ENCODE measurements at regions not wholly inside any gene's neighbourhood (a gene's known extent, or its start where the extent isn't known, plus 50 kb on each side); places are given as distances from the start of the nearest gene placed in this dataset.
"Not testable (repeated sequence)": the region's sequence is repeated elsewhere in the genome, so short reads cannot be mapped to it uniquely, and the experiment has no call there.

DNA sequence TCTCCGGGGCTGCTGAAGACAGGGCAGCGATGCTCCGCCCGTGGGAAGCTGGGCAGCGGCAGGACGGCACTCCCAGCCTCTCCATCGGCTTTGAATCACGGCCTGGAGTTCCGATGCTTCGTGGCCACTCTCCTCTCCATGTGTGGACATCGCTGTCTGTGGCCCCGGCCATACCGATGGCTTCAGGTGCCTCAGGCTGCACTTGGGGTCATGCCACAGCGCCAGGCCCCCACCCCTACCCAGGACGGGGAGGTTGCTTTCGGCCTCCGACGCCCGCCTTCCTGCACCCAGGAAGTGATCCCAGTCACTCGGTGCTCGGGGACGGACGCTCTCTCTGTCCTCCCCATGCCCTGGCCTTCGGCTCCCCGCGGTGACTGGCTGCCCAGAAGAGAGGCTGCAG lies 180.7 kb downstream of the BANP start:
- Histone ChIP-seq H3K4me3 (ENCODE audit: low read depth, low read length) (no peak overlapping the region), H3K36me3 (ENCODE audit: control insufficient read depth, insufficient read depth, low read length) (no peaks in the 10 kb centered on the region), H3K4me1 (no peaks in the 10 kb centered on the region), H3K9ac (no peak overlapping the region), H3K27ac (no peak overlapping the region), H3K4me2 (ENCODE audit: low read length) (no peak overlapping the region), H3K9me3 (ENCODE audit: control insufficient read depth, low read length) (no peaks in the 10 kb centered on the region), H3K79me2 (no peaks in the 10 kb centered on the region), H3K27me3 (ENCODE audit: control insufficient read depth, insufficient read depth, low read length) (no peaks in the 10 kb centered on the region), H2AFZ (no peak overlapping the region)
- TF ChIP-seq, protein P1, sequence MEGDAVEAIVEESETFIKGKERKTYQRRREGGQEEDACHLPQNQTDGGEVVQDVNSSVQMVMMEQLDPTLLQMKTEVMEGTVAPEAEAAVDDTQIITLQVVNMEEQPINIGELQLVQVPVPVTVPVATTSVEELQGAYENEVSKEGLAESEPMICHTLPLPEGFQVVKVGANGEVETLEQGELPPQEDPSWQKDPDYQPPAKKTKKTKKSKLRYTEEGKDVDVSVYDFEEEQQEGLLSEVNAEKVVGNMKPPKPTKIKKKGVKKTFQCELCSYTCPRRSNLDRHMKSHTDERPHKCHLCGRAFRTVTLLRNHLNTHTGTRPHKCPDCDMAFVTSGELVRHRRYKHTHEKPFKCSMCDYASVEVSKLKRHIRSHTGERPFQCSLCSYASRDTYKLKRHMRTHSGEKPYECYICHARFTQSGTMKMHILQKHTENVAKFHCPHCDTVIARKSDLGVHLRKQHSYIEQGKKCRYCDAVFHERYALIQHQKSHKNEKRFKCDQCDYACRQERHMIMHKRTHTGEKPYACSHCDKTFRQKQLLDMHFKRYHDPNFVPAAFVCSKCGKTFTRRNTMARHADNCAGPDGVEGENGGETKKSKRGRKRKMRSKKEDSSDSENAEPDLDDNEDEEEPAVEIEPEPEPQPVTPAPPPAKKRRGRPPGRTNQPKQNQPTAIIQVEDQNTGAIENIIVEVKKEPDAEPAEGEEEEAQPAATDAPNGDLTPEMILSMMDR (IDR thresholded peaks at IDR 0.05) = no peak

DNA sequence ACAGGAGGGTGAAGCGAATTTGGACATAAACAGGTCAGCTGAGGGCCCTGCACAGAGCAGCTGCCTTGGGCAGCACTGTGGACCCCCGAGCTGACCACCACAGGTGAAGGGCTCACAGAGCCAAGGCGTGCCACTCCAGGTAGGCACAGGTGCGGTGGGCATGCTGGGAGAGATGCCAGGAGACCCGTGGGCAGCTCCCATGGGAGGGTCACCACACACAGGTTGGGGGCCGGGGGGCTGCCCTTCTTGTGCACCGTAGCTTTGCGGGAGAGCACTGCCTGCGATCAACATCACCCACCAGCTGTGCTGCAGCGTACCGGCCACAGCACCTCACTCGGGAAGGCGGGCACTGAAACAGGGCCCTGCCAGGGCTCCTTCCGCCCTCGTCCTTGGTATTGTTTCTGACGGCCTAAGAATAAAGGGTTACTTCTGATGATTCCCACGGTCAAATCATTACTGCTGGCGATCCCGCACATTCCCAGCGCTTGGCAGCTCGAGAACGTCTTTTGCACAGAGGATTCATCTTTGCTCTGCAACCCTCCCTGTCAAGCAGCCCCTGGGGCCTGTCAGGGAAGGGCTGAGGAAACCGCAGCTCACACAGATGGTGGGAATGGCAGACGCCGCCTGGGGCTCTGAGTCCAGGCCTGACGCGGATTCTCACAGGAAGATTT lies 181.7 kb downstream of the BANP start:
- no peak overlapping the region for H2AFZ ChIP-seq
- no peaks in the 10 kb centered on the region for H3K79me2 ChIP-seq
- no peak overlapping the region for H3K4me2 ChIP-seq (ENCODE audit: low read length)
- no peaks in the 10 kb centered on the region for H3K4me1 ChIP-seq
- no peaks in the 10 kb centered on the region for H3K36me3 ChIP-seq (ENCODE audit: control insufficient read depth, insufficient read depth, low read length)
- no peak overlapping the region for H3K9ac ChIP-seq
- TF ChIP-seq, protein P1 (IDR thresholded peaks at IDR 0.05) = no peak
- no peak overlapping the region for H3K27ac ChIP-seq
- no peak overlapping the region for H3K4me3 ChIP-seq (ENCODE audit: low read depth, low read length)
- no peaks in the 10 kb centered on the region for H3K27me3 ChIP-seq (ENCODE audit: control insufficient read depth, insufficient read depth, low read length)
- no peaks in the 10 kb centered on the region for H3K9me3 ChIP-seq (ENCODE audit: control insufficient read depth, low read length)

DNA sequence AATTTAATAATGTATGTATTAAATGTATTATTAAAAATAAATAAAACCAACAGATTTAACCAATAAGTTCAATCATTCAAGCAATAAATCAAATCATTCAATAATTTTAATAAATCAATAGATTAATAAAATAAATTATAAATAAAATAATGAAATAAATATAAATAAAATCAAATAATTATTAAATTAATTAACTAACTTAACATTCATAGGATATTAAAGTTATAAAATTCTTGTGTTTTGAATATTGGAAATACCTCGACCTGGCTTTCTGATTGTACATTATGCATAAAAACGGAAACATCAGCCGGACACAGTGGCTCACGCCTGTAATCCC lies 182.2 kb downstream of the BANP start:
- Histone ChIP-seq H3K79me2 (no peaks in the 10 kb centered on the region), H3K4me3 (ENCODE audit: low read depth, low read length) (no peak overlapping the region), H3K27me3 (ENCODE audit: control insufficient read depth, insufficient read depth, low read length) (no peaks in the 10 kb centered on the region), H3K9me3 (ENCODE audit: control insufficient read depth, low read length) (no peaks in the 10 kb centered on the region), H3K9ac (no peak overlapping the region), H3K36me3 (ENCODE audit: control insufficient read depth, insufficient read depth, low read length) (no peaks in the 10 kb centered on the region), H2AFZ (no peak overlapping the region), H3K4me2 (ENCODE audit: low read length) (no peak overlapping the region), H3K4me1 (no peaks in the 10 kb centered on the region), H3K27ac (no peak overlapping the region)
- TF ChIP-seq, protein P1 (IDR thresholded peaks at IDR 0.05) = no peak

DNA sequence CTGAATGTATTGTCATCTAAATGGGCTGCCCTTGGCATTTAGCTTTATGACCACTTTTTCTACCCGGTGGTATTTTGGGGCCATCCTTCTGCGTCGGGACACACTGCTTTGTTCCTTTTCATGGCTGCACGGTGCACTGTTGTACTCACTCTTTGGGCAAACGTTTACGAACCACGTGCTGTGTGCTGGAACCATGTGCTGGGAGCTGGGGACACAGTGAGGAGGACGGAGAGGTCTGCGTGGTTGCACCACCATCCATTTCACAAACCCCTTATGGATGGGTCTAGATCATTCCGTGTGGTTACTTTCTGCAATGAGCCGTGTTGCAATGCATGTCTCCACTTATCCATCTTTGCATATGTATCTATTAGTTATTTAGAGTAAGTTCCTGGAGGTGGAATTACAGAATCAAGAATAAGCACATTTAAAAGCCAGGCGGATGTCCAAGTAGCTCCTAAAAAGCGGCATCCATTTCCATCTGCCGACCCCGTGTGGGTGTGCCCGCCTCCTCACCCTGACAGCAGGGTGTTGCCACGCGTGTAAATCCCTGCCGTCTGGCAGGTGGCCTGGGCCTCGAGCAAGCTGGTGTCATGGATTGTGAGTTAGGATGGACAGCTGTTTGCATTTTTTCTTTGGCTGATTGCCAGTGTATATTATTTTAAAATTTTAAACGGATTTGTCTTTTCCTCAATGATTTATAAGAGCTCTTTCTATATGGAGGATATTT lies 183.1 kb downstream of the BANP start:
- H3K79me2 ChIP-seq; H3K4me3 ChIP-seq (ENCODE audit: low read depth, low read length); H3K36me3 ChIP-seq (ENCODE audit: control insufficient read depth, insufficient read depth, low read length); H3K9ac ChIP-seq; H3K27ac ChIP-seq; H2AFZ ChIP-seq; H3K9me3 ChIP-seq (ENCODE audit: control insufficient read depth, low read length); H3K27me3 ChIP-seq (ENCODE audit: control insufficient read depth, insufficient read depth, low read length); H3K4me1 ChIP-seq; H3K4me2 ChIP-seq (ENCODE audit: low read length): not testable (repeated sequence)

DNA sequence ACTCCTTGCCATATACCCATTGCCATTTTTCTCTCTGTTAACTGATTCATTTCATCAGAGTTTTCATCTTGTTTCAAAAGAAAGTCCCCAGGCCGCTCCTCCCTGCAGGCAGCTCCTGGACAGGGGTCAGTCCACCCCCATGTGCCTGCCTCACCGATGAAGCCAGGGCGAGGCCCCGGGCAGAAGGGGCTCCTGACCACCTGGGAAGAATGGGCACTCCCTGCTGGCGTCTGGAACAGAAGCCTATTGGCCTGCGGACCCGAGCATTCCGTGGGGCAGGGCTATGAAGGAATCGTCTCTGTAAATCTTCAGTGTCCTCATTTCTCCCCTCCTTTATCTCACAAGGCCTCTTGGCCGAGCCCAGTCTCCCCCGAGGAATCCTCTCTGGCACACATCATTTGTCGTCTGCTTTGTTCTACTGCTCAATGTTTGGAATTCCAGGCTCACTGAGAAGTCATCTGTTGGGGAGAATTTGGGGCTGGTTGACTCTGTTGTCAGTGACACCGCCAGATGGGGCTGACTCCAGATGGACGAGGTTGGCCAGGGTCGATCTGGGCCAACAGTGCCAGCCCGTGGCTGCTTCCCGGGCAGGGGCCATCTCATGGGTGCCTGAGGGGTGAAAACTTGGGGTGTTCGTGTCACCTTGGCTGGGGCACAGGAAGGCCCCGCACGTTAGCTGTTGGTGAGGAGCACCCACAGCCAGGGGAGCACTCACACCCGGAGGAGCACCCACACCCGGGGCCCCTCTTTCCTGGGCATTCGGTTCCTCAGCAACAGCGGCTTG lies 183.9 kb downstream of the BANP start:
- H3K36me3 ChIP-seq (ENCODE audit: control insufficient read depth, insufficient read depth, low read length); H2AFZ ChIP-seq; H3K27ac ChIP-seq; H3K4me2 ChIP-seq (ENCODE audit: low read length); H3K4me1 ChIP-seq; H3K9me3 ChIP-seq (ENCODE audit: control insufficient read depth, low read length); H3K9ac ChIP-seq; H3K4me3 ChIP-seq (ENCODE audit: low read depth, low read length); H3K27me3 ChIP-seq (ENCODE audit: control insufficient read depth, insufficient read depth, low read length); H3K79me2 ChIP-seq: not testable (repeated sequence)

DNA sequence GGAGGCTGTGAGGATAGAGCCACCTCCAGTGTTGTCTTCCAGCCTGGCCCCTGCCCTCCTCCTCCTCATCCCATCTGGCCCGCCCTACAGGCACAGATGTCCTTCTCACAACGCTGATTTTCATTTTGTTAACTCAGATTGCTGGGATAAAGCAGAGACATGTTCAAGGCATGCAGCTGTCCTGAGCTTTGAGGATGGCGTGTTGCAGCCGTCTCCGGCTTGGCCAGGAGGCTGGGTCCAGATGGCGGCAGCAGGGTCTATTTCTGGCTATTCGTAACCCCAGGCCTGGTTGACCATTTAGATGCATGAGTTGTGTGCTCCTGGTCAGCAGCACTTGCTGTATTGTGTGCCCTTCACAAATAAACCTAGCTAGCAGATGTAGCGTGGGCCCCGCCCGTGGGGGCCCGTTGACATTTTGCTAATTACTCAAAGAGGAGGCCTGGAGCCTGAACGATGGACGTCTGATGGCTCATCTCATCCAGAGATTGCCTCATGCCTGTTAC lies 185.0 kb downstream of the BANP start:
- not testable (repeated sequence) for H3K36me3 ChIP-seq (ENCODE audit: control insufficient read depth, insufficient read depth, low read length); H3K4me2 ChIP-seq (ENCODE audit: low read length); H3K9ac ChIP-seq; H3K9me3 ChIP-seq (ENCODE audit: control insufficient read depth, low read length); H2AFZ ChIP-seq; H3K27ac ChIP-seq; H3K4me3 ChIP-seq (ENCODE audit: low read depth, low read length); H3K27me3 ChIP-seq (ENCODE audit: control insufficient read depth, insufficient read depth, low read length); H3K79me2 ChIP-seq; H3K4me1 ChIP-seq

DNA sequence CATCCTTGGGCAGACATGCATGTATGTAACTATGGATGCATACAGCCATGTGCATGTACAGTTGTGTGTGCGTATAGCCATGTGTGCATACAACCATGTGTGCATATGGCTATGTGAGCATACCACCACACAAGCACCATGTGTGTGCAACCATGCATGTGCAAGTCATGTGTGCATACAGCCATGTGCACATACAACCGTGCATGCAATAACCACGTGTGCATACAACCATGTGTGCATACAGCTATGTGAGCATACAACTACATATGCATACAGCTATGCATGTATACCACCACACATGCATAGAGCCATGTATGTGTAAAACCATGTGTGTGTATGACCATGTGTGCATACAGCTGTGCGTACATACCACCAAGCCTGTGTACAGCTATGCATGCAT lies 185.7 kb downstream of the BANP start:
- not testable (repeated sequence) for H3K9me3 ChIP-seq (ENCODE audit: control insufficient read depth, low read length); H3K27me3 ChIP-seq (ENCODE audit: control insufficient read depth, insufficient read depth, low read length); H3K9ac ChIP-seq; H3K4me3 ChIP-seq (ENCODE audit: low read depth, low read length); H2AFZ ChIP-seq; H3K27ac ChIP-seq; H3K36me3 ChIP-seq (ENCODE audit: control insufficient read depth, insufficient read depth, low read length); H3K4me1 ChIP-seq; H3K4me2 ChIP-seq (ENCODE audit: low read length); H3K79me2 ChIP-seq

DNA sequence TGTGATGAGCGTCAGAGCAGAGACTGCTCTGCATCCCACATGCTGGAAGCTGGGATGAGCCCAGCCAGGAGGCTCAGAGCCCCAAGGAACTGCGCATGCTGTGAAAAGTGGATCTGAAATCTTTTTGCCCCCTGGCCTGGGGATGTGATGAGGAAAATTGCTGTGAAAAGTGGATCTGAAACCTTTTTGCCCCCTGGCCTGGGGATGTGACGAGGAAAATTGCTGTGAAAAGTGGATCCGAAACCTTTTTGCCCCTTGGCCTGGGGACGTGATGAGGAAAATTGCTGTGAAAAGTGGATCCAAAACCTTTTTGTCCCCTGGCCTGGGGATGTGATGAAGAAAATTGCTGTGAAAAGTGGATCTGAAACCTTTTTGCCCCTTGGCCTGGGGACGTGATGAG lies 187.9 kb downstream of the BANP start:
- H3K79me2 ChIP-seq; H3K27me3 ChIP-seq (ENCODE audit: control insufficient read depth, insufficient read depth, low read length); H3K9me3 ChIP-seq (ENCODE audit: control insufficient read depth, low read length); H2AFZ ChIP-seq; H3K36me3 ChIP-seq (ENCODE audit: control insufficient read depth, insufficient read depth, low read length); H3K4me2 ChIP-seq (ENCODE audit: low read length); H3K27ac ChIP-seq; H3K4me3 ChIP-seq (ENCODE audit: low read depth, low read length); H3K4me1 ChIP-seq; H3K9ac ChIP-seq: not testable (repeated sequence)
